ENCODE measurements at regions not wholly inside any gene's neighbourhood (a gene's known extent, or its start where the extent isn't known, plus 50 kb on each side); places are given as distances from the start of the nearest gene placed in this dataset.

DNA sequence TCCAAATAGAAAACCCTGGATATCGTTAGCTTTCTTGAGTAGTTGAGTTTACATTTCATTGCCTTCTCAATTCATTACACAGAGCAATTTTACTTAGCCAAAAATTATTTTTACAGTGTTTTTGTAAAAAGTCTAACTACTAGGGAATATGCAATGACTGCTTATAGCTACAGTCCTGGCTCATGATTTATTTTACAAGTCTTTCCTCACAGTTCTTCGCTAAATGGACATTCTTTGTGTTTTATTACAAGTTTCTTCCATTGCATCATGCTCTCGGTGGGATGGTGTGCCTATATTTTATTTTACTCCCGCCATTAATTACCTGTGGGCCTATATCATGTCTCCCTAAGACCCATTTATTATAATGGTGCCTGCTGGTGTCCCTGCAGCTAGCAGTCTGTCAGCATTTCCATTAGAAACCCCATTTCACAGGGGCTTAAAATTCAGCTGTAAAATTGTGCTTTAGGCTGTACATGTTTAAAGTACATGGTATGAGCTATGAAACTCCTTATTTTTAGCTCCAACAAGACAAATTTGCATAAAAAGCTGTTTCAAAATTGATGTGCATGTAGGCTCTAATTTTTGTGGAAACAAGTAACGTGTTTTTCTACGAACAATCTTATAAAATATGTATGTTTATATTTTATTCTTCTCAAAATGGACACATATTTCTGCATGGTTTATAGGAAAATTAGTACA, 227.4 kb downstream of the SLC7A11 start:
- Histone ChIP-seq H3K4me3 (no peak overlapping the region), H3K36me3 (no peaks in the 10 kb centered on the region), H3K4me1 (no peaks in the 10 kb centered on the region), H3K27me3 (no peaks in the 10 kb centered on the region), H3K27ac (no peak overlapping the region), H3K9me3 (peaks cover 0 to 4% of the 10 kb centered on the region in 2 donors)
- DNase-seq (ENCODE audit: low spot score) = no peak
- TF ChIP-seq, protein P1, sequence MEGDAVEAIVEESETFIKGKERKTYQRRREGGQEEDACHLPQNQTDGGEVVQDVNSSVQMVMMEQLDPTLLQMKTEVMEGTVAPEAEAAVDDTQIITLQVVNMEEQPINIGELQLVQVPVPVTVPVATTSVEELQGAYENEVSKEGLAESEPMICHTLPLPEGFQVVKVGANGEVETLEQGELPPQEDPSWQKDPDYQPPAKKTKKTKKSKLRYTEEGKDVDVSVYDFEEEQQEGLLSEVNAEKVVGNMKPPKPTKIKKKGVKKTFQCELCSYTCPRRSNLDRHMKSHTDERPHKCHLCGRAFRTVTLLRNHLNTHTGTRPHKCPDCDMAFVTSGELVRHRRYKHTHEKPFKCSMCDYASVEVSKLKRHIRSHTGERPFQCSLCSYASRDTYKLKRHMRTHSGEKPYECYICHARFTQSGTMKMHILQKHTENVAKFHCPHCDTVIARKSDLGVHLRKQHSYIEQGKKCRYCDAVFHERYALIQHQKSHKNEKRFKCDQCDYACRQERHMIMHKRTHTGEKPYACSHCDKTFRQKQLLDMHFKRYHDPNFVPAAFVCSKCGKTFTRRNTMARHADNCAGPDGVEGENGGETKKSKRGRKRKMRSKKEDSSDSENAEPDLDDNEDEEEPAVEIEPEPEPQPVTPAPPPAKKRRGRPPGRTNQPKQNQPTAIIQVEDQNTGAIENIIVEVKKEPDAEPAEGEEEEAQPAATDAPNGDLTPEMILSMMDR (IDR thresholded peaks at IDR 0.05) = no peak

DNA sequence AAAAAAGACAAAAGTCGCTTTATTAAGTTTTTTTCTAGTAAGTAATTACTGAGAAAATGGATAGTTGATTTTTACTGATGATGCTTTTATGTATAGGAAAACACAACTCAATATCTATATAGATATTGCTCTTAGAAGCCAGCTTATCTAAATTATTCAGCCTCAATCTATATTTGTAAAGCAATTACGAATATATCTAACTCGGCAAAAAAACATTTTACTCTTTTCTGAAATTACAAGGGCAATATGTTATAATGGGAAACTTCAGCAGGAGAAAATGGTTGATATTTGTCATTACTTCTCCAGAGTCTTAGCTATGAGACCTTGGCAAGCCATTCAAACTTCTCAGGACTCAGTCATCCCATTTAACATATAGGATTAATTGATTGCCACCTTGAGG, 228.5 kb downstream of the SLC7A11 start:
- no peak overlapping the region for H3K27ac ChIP-seq
- H3K4me3 ChIP-seq = no peak overlapping the region
- H3K36me3 ChIP-seq = no peaks in the 10 kb centered on the region
- DNase-seq (ENCODE audit: low spot score) = no peak
- H3K27me3 ChIP-seq = no peaks in the 10 kb centered on the region
- TF ChIP-seq, protein P1 (IDR thresholded peaks at IDR 0.05) = no peak
- no peaks in the 10 kb centered on the region for H3K9me3 ChIP-seq
- H3K4me1 ChIP-seq = no peaks in the 10 kb centered on the region

DNA sequence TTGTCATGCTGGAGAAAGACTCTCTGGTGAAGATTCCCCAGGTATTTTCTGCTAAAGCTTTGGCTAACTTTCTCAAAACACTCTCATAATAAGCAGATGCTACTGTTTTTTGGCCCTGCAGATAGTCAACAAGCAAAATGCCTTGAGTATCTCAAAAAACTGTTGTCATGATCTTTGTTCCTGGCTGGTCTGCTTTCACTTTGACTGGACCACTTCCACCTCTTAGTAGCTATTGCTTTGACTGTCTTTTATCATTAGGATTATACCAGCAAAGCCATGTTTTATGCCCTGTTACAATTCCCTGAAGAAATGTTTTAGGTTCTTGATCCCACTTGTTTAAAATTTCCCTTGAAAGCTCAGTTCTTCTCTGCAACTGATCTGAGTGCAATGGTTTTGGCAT, 231.5 kb downstream of the SLC7A11 start:
- Histone ChIP-seq H3K36me3 (no peaks in the 10 kb centered on the region), H3K4me1 (no peaks in the 10 kb centered on the region), H3K9me3 (no peaks in the 10 kb centered on the region), H3K27ac (no peak overlapping the region), H3K4me3 (no peak overlapping the region), H3K27me3 (no peaks in the 10 kb centered on the region)
- TF ChIP-seq, protein P1 (IDR thresholded peaks at IDR 0.05) = no peak
- no peak for DNase-seq (ENCODE audit: low spot score)

DNA sequence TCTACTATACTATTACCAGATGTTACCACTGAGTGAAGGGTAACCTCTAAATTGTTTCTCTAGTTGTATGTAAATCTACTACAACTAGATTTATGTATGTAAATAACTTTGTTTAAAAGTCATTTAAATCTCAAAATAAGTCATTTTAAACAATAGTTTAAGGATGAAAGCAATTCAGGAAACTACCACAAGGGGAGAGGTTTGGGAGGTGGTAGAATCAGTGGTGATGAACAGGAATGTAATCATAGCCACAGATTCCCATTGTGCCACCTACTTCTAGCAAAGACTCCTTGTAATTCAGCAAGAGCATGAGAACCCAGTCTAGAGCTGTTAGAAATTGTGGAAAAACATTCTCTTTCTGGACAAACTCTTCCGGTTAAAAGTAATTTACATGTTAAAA, 234.6 kb downstream of the SLC7A11 start:
- Histone ChIP-seq H3K27ac (no peak overlapping the region), H3K36me3 (no peaks in the 10 kb centered on the region), H3K4me3 (no peak overlapping the region), H3K4me1 (no peaks in the 10 kb centered on the region), H3K27me3 (no peaks in the 10 kb centered on the region), H3K9me3 (no peaks in the 10 kb centered on the region)
- no peak for DNase-seq (ENCODE audit: low spot score)
- TF ChIP-seq, protein P1 (IDR thresholded peaks at IDR 0.05) = no peak

DNA sequence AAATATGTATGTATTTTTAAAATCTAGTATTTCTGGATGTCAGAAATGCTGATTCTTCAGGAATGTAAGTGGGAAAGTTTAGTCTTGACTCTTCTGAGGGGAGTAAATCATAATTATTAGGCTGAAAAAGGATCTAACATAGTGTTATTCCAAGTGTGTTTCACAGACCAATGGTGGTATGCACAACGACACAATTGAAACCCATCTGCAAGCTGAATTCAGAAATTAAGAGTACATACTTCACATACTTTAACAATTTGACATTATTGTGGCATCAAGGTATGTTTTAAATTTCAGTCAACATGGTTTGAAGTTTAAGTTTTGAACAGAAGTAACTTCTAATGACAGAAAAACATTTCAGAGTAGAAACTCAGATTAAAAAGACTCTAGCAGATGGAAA, 236.7 kb downstream of the SLC7A11 start:
- no peaks in the 10 kb centered on the region for H3K9me3 ChIP-seq
- no peaks in the 10 kb centered on the region for H3K27me3 ChIP-seq
- H3K4me1 ChIP-seq = no peaks in the 10 kb centered on the region

More for the DNA sequence above, 236.7 kb downstream of the SLC7A11 start:
- Histone ChIP-seq H3K4me3 (no peak overlapping the region), H3K36me3 (no peaks in the 10 kb centered on the region), H3K27ac (no peak overlapping the region)
- DNase-seq (ENCODE audit: low spot score) = no peak
- TF ChIP-seq, protein P1 (IDR thresholded peaks at IDR 0.05) = no peak
